ENCODE measurements at regions not wholly inside any gene's neighbourhood (a gene's known extent, or its start where the extent isn't known, plus 50 kb on each side); places are given as distances from the start of the nearest gene placed in this dataset.

GRCh38 chr3:159660326-159660725, 328.3 kb upstream of the IL12A start:
- intact Hi-C loops (cut with DNase I), result no loop called here
- peaks cover 0 to 6% (median 0%) of the 10 kb centered on the region in 4 donors for H3K9me3 ChIP-seq
- no peak for DNase-seq
- H3K27me3 ChIP-seq, result no peaks in the 10 kb centered on the region
- H3K27ac ChIP-seq, result no peak overlapping the region
- WGBS, 2 donors, result 94% methylated on average over 3 of the region's 3 CpGs
- H3K4me1 ChIP-seq, result no peaks in the 10 kb centered on the region
- no peak for TF ChIP-seq POLR2AphosphoS5 (IDR thresholded peaks at IDR 0.05)
- no peak for TF ChIP-seq EP300 (IDR thresholded peaks at IDR 0.05)
- no peaks in the 10 kb centered on the region for H3K36me3 ChIP-seq
- H3K4me3 ChIP-seq, result no peak overlapping the region

- Histone ChIP-seq H3K4me1 (no peaks in the 10 kb centered on the region), H3K27ac (no peak overlapping the region), H3K36me3 (no peaks in the 10 kb centered on the region), H3K9me3 (peaks cover 0 to 6% (median 0%) of the 10 kb centered on the region in 4 donors), H3K4me3 (no peak overlapping the region), H3K27me3 (no peaks in the 10 kb centered on the region)
- DNase-seq, result no peak
- WGBS, 2 donors, result 86 to 93% methylated on average over 1 of the region's 1 CpG
- TF ChIP-seq EP300 (IDR thresholded peaks at IDR 0.05), result no peak
- TF ChIP-seq POLR2A (IDR thresholded peaks at IDR 0.05), result no peak
- no peak for TF ChIP-seq POLR2AphosphoS5 (IDR thresholded peaks at IDR 0.05)
- no peak for TF ChIP-seq CTCF (IDR thresholded peaks at IDR 0.05)
- intact Hi-C loops (cut with DNase I), result no loop called here
These were observed 327.7 kb upstream of the IL12A start for GRCh38 chr3:159660901-159661300.

- TF ChIP-seq POLR2AphosphoS5 (IDR thresholded peaks at IDR 0.05), result no peak
- TF ChIP-seq POLR2A (IDR thresholded peaks at IDR 0.05), result no peak
- no peak for TF ChIP-seq CTCF (IDR thresholded peaks at IDR 0.05)
- no peak for TF ChIP-seq EP300 (IDR thresholded peaks at IDR 0.05)
- Histone ChIP-seq H3K27me3 (no peaks in the 10 kb centered on the region), H3K27ac (no peak overlapping the region), H3K9me3 (peaks cover 0 to 6% (median 0%) of the 10 kb centered on the region in 4 donors), H3K36me3 (no peaks in the 10 kb centered on the region), H3K4me3 (no peak overlapping the region), H3K4me1 (no peaks in the 10 kb centered on the region)
- intact Hi-C loops (cut with DNase I), result no loop called here
- DNase-seq, result no peak
These were observed 326.1 kb upstream of the IL12A start for GRCh38 chr3:159662549-159662948.

GRCh38 chr3:159664006-159664405, 324.6 kb upstream of the IL12A start:
- intact Hi-C loops (cut with DNase I), result no loop called here
- no peak for DNase-seq
- no peaks in the 10 kb centered on the region for H3K27me3 ChIP-seq
- peaks cover 0 to 7% (median 0%) of the 10 kb centered on the region in 4 donors for H3K4me1 ChIP-seq
- no peak overlapping the region for H3K4me3 ChIP-seq
- no peak for TF ChIP-seq CTCF (IDR thresholded peaks at IDR 0.05)
- TF ChIP-seq EP300 (IDR thresholded peaks at IDR 0.05), result no peak
- TF ChIP-seq POLR2AphosphoS5 (IDR thresholded peaks at IDR 0.05), result no peak
- TF ChIP-seq POLR2A (IDR thresholded peaks at IDR 0.05), result no peak
- no peak overlapping the region for H3K27ac ChIP-seq
- no peaks in the 10 kb centered on the region for H3K36me3 ChIP-seq
- H3K9me3 ChIP-seq, result peaks cover 0 to 6% (median 0%) of the 10 kb centered on the region in 4 donors
- 77 to 85% methylated on average over 2 of the region's 2 CpGs for WGBS, 2 donors

- no peaks in the 10 kb centered on the region for H3K36me3 ChIP-seq
- no peak for DNase-seq
- H3K27me3 ChIP-seq, result no peaks in the 10 kb centered on the region
- intact Hi-C loops (cut with DNase I), result no loop called here
- no peak for TF ChIP-seq CTCF (IDR thresholded peaks at IDR 0.05)
- TF ChIP-seq POLR2A (IDR thresholded peaks at IDR 0.05), result no peak
- TF ChIP-seq POLR2AphosphoS5 (IDR thresholded peaks at IDR 0.05), result no peak
- TF ChIP-seq EP300 (IDR thresholded peaks at IDR 0.05), result no peak
- H3K4me3 ChIP-seq, result no peak overlapping the region
- no peak overlapping the region for H3K27ac ChIP-seq
- 93 to 94% methylated on average over 1 of the region's 1 CpG for WGBS, 2 donors
- H3K4me1 ChIP-seq, result peaks cover 0 to 9% (median 0%) of the 10 kb centered on the region in 4 donors
- H3K9me3 ChIP-seq, result peaks cover 0 to 6% (median 0%) of the 10 kb centered on the region in 4 donors
These were observed 324.0 kb upstream of the IL12A start for GRCh38 chr3:159664653-159665052.
